ENCODE measurements at regions not wholly inside any gene's neighbourhood (a gene's known extent, or its start where the extent isn't known, plus 50 kb on each side); places are given as distances from the start of the nearest gene placed in this dataset.
A peak's percentile ranks its signal among the peaks of the same experiment; 100 is the strongest.

- no peak for ATAC-seq
- H3K9me3 Mint-ChIP-seq: peaks cover 16% of the 10 kb centered on the region
- DNase-seq (ENCODE audit: low spot score in 2 of 2): no peak
- no peaks in the 10 kb centered on the region for H3K36me3 Mint-ChIP-seq
- H3K27ac Mint-ChIP-seq: no peak overlapping the region
- no peaks in the 10 kb centered on the region for H3K4me1 Mint-ChIP-seq
- no peak overlapping the region for H3K4me3 Mint-ChIP-seq
These were observed 1533.0 kb downstream of the UQCRFS1 start for GRCh38 chr19:27679905-27680304.

- Mint-ChIP-seq H3K36me3 (no peaks in the 10 kb centered on the region), H3K27ac (no peak overlapping the region), H3K4me1 (no peaks in the 10 kb centered on the region), H3K9me3 (peaks cover 16% of the 10 kb centered on the region), H3K4me3 (no peak overlapping the region)
- DNase-seq (ENCODE audit: low spot score in 2 of 2) (no peak), ATAC-seq (no peak)
These were observed 1533.6 kb downstream of the UQCRFS1 start for GRCh38 chr19:27679399-27679798.

DNA sequence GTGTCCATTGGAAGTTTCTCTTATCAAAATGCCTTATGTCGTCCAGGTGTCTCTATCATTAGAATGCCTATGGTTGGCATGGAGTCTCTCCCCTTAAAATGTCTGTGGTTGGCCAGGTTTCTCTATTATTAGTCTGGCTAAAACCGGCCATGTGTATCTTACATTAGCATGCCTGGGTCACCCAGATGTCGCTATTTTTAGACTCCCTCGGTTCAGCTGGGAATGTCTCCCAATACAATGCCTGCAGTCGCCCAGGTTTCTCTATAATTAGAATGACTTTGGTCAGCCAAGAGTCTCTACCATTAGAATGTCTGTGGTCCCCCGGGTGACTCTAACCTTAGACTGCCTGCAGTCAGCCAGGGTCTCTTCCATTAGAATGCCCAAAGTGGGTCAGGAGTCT, 1536.1 kb downstream of the UQCRFS1 start:
- ATAC-seq: no peak
- Mint-ChIP-seq H3K36me3 (no peaks in the 10 kb centered on the region), H3K4me3 (no peak overlapping the region), H3K9me3 (peaks cover 23% of the 10 kb centered on the region), H3K27ac (no peak overlapping the region), H3K4me1 (no peaks in the 10 kb centered on the region)
- no peak for DNase-seq (ENCODE audit: low spot score in 2 of 2)

DNA sequence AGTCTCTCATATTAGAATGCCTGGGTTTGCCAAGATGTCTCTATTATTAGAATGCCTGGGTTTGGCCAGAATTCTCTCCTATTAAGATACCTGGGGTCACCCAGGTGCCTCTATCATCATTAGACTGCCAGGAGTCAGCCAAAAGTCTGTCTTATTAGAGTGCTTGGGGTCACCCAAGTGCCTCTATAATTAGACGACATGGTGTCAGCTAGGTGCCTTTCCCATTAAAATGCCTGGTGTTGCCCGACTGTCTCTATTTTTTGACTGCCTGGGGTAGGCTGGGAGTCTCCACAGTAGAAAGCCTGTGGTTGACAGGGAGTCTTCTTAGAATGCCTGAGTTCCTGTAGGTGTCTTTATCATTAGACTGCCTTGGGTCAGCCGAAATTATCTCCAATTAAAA, 1536.6 kb downstream of the UQCRFS1 start:
- Mint-ChIP-seq H3K27ac (no peak overlapping the region), H3K4me3 (no peak overlapping the region), H3K4me1 (no peaks in the 10 kb centered on the region), H3K9me3 (peaks cover 23% of the 10 kb centered on the region), H3K36me3 (no peaks in the 10 kb centered on the region)
- DNase-seq (ENCODE audit: low spot score in 2 of 2): no peak
- no peak for ATAC-seq

GRCh38 chr19:27675771-27676170, 1537.2 kb downstream of the UQCRFS1 start:
- Mint-ChIP-seq H3K4me3 (no peak overlapping the region), H3K4me1 (no peaks in the 10 kb centered on the region), H3K9me3 (peaks cover 23% of the 10 kb centered on the region), H3K27ac (no peak overlapping the region), H3K36me3 (no peaks in the 10 kb centered on the region)
- DNase-seq (ENCODE audit: low spot score in 2 of 2) (no peak), ATAC-seq (no peak)

DNA sequence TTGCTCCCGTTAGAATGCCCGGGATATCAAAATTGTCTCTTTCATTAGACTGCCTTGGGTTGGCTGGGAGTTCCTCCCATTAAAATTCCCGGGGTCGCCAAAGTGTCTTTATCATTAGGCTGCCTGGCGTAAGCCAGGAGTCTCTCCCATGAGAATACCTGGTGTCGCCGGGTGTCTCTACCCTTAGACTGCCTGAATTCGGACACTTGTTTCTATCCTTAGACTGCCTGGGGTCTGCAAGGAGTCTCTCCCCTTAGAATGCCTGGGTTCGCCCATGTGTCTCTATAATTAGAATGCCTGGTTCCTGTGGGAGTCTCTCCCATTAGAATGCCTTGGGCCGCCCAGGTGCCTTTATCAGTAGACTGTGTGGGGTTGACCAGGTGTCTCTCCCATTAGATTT, 1538.2 kb downstream of the UQCRFS1 start:
- Mint-ChIP-seq H3K36me3 (no peaks in the 10 kb centered on the region), H3K4me3 (no peak overlapping the region), H3K9me3 (peaks cover 28% of the 10 kb centered on the region), H3K27ac (no peak overlapping the region), H3K4me1 (no peaks in the 10 kb centered on the region)
- no peak for DNase-seq (ENCODE audit: low spot score in 2 of 2)
- ATAC-seq: no peak

- ATAC-seq: no peak
- Mint-ChIP-seq H3K4me1 (no peaks in the 10 kb centered on the region), H3K9me3 (peaks cover 28% of the 10 kb centered on the region)
These were observed 1539.0 kb downstream of the UQCRFS1 start for GRCh38 chr19:27673986-27674385.

GRCh38 chr19:27672309-27673047, 1540.5 kb downstream of the UQCRFS1 start:
- Mint-ChIP-seq H3K27ac (no peak overlapping the region), H3K4me3 (no peak overlapping the region), H3K36me3 (no peaks in the 10 kb centered on the region), H3K4me1 (no peaks in the 10 kb centered on the region), H3K9me3 (peaks cover 18% of the 10 kb centered on the region)
- ATAC-seq (no peak), DNase-seq (ENCODE audit: low spot score in 2 of 2) (peak in 1 of 2 donors; percentile 10)

More at GRCh38 chr19:27673986-27674385, 1539.0 kb downstream of the UQCRFS1 start:
- Mint-ChIP-seq H3K36me3 (no peaks in the 10 kb centered on the region), H3K27ac (no peak overlapping the region), H3K4me3 (no peak overlapping the region)
- DNase-seq (ENCODE audit: low spot score in 2 of 2): no peak

DNA sequence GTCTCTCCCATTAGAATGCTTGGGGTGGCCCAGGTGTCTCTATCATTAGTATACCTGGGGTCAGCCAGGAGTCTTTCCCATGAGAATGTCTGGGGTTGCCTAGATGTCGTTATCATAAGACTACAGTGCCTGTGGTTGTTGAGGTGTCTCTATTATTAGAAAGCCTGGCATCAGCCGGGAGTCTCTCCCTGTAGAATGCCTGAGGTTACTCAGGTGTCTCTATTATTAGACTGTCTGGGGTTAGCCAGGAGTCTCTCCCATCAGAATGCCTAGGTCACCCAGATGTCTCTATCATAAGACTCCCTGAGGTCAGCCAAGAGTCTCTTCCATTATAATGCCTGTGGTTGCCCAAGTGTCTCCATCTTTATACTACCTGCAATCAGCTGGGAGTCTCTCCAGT, 1541.1 kb downstream of the UQCRFS1 start:
- Mint-ChIP-seq H3K27ac (no peak overlapping the region), H3K36me3 (no peaks in the 10 kb centered on the region), H3K4me3 (no peak overlapping the region), H3K9me3 (peaks cover 18% of the 10 kb centered on the region), H3K4me1 (no peaks in the 10 kb centered on the region)
- DNase-seq (ENCODE audit: low spot score in 2 of 2): peak in 1 of 2 donors; percentile 18
- no peak for ATAC-seq

- no peak for DNase-seq (ENCODE audit: low spot score in 2 of 2)
- H3K4me1 Mint-ChIP-seq: no peaks in the 10 kb centered on the region
- ATAC-seq: no peak
- H3K27ac Mint-ChIP-seq: no peak overlapping the region
- H3K36me3 Mint-ChIP-seq: no peaks in the 10 kb centered on the region
- peaks cover 15% of the 10 kb centered on the region for H3K9me3 Mint-ChIP-seq
- no peak overlapping the region for H3K4me3 Mint-ChIP-seq
These were observed 1552.5 kb downstream of the UQCRFS1 start for GRCh38 chr19:27660428-27660827.

DNA sequence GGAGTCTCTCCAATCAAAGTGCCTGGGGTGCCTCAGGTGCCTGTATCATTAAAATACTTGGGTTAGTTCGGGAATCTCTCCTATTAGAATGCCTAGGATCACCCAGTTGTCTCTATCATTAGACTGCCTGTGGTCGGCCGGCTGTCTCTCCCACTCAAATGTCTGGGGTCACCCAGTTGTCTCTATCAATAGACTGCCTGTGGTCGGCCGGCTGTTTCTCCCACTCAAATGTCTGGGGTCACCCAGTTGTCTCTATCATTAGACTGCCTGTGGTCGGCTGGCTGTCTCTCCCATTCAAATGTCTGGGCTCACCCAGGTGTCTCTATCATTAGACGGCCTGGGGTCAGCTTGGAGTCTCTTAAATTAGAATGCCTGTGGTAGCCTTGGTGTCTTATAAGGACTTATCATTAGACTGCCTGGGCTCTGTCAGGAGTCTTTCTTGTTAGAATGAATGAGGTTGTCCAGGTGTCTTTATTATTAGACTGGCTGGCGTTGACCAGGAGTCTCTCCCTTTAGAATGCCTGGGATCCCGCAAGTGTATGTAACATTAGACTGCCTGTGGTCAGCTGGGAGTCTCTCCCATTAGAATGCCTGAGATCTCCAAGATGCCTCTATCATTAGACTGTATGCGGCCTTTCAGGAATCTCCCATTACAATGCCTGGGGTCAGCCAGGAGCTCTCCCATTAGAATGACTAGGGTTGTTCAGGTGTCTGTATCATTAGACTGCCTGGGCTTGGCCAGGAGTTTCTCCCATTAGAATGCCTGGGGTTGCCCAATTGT, 1555.5 kb downstream of the UQCRFS1 start:
- H3K4me1 Mint-ChIP-seq: no peaks in the 10 kb centered on the region
- H3K36me3 Mint-ChIP-seq: no peaks in the 10 kb centered on the region
- H3K27ac Mint-ChIP-seq: no peak overlapping the region
- peaks cover 23% of the 10 kb centered on the region for H3K9me3 Mint-ChIP-seq
- no peak for DNase-seq (ENCODE audit: low spot score in 2 of 2)
- no peak for ATAC-seq
- no peak overlapping the region for H3K4me3 Mint-ChIP-seq

DNA sequence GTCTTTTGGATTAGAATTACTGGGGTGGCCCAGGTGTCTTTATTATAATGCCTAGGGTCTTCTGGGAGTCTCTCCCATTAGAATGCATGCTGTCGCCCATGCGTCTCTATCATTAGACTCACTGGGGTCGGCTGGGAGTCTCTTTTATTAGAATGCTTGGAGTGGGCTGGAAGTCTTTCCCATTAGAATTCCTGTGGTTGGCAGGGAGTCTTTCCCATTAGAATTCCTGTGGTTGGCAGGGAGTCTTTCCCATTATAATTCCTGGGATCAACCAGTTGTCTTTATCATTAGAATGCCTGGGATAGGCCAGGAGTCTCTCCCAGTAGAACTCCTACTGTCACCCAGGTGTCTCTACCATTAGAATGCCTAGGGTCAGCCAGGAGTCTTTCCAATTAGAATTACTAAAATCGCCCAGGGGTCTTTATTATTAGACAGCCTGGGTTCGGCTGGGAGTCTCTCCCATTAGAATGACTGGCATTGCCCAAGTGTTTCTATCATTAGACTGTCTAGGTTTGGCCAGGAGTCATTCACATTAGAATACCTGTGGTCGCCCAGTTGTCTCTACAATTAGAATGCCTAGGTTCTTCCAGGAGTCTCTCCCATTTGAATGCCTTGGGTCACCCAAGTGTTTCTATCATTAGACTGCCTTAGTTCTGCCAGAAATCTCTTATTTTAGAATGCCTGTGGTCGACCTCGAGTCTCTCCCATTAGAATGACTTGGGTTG, 1558.5 kb downstream of the UQCRFS1 start:
- no peaks in the 10 kb centered on the region for H3K4me1 Mint-ChIP-seq
- H3K9me3 Mint-ChIP-seq: peaks cover 28% of the 10 kb centered on the region
- peak in 1 of 2 donors; percentile 20 for DNase-seq (ENCODE audit: low spot score in 2 of 2)
- H3K4me3 Mint-ChIP-seq: no peak overlapping the region
- H3K36me3 Mint-ChIP-seq: no peaks in the 10 kb centered on the region
- ATAC-seq: no peak
- H3K27ac Mint-ChIP-seq: no peak overlapping the region

GRCh38 chr19:27652796-27653195, 1560.2 kb downstream of the UQCRFS1 start:
- Mint-ChIP-seq H3K27ac (no peak overlapping the region), H3K4me3 (no peak overlapping the region), H3K9me3 (peaks cover 32% of the 10 kb centered on the region), H3K4me1 (no peaks in the 10 kb centered on the region), H3K36me3 (no peaks in the 10 kb centered on the region)
- DNase-seq (ENCODE audit: low spot score in 2 of 2): no peak
- no peak for ATAC-seq

GRCh38 chr19:27652281-27652680, 1560.7 kb downstream of the UQCRFS1 start:
- no peak overlapping the region for H3K4me3 Mint-ChIP-seq
- DNase-seq (ENCODE audit: low spot score in 2 of 2): no peak
- peaks cover 32% of the 10 kb centered on the region for H3K9me3 Mint-ChIP-seq
- no peaks in the 10 kb centered on the region for H3K36me3 Mint-ChIP-seq
- ATAC-seq: no peak
- H3K4me1 Mint-ChIP-seq: no peaks in the 10 kb centered on the region
- no peak overlapping the region for H3K27ac Mint-ChIP-seq

DNA sequence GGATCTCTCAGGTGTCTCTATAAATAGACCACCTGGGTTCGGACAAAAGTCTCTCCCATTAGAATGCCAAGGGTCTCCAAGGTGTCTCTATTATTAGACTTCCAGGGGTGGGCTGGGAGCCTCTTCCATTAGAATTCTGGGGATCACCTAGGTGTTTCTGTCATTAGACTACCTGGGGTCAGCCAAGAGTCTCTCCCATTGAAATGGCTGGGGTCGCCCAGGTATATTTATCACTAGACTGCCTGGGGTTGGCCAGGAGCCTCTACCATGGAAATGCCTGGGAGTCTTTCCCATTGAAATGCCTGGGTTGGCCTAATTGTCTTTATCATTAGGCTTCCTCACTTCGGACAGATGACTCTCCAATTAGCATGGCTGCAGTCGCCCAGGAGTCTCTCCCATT, 1565.5 kb downstream of the UQCRFS1 start:
- H3K4me1 Mint-ChIP-seq: no peaks in the 10 kb centered on the region
- ATAC-seq (no peak), DNase-seq (ENCODE audit: low spot score in 2 of 2) (no peak)
- no peaks in the 10 kb centered on the region for H3K36me3 Mint-ChIP-seq
- H3K9me3 Mint-ChIP-seq: peaks cover 16% of the 10 kb centered on the region
- H3K4me3 Mint-ChIP-seq: no peak overlapping the region
- no peak overlapping the region for H3K27ac Mint-ChIP-seq
